CD8-positive, alpha-beta memory T cell (primary cell): ENCODE measurements at regions not wholly inside any gene's neighbourhood (a gene's known extent, or its start where the extent isn't known, plus 50 kb on each side); places are given as distances from the start of the nearest gene placed in this dataset.
"Not testable (repeated sequence)": the region's sequence is repeated elsewhere in the genome, so short reads cannot be mapped to it uniquely, and the experiment has no call there.

Experiments used
- CTCF ChIA-PET: fragments of 350-600 bp; sonication (Branson Sonifier 250); formaldehyde crosslinking; loops from one replicate; lab custom pipeline; 2021; ENCODE audit warnings: antibody characterized with exemption; lab: Charles Lee
- POLR2A ChIA-PET: fragments of 350-600 bp; sonication (Branson Sonifier 250); formaldehyde crosslinking; loops from one replicate; lab custom pipeline; 2021; ENCODE audit warnings: antibody characterized with exemption; lab: Charles Lee
- DNase-seq, 5 donors: peaks; one replicate each; pipeline versions ENCODE4 v3.0.0 to v3.0.0-alpha.2; 2020 to 2022; ENCODE audit warnings: mixed read lengths in 1 of 5
- H3K27ac ChIP-seq: one replicate; pipeline ENCODE4 v1.7.0; 2013; ENCODE audit warnings: low read depth, mild to moderate bottlenecking, low read length, moderate library complexity
- H3K27me3 ChIP-seq: 2 replicates; pipeline ENCODE4 v1.7.0; 2013; ENCODE audit warnings: low read length, mild to moderate bottlenecking; ENCODE audit not compliant: insufficient read depth, poor library complexity, severe bottlenecking
- H3K36me3 ChIP-seq: 2 replicates; pipeline ENCODE4 v1.7.0; 2013; ENCODE audit warnings: mild to moderate bottlenecking, low read length, moderate library complexity; ENCODE audit not compliant: insufficient read depth
- H3K4me1 ChIP-seq: 2 replicates; pipeline ENCODE4 v1.7.0; 2013; ENCODE audit warnings: mild to moderate bottlenecking, low read length, moderate library complexity; ENCODE audit not compliant: insufficient read depth
- H3K4me3 ChIP-seq: 2 replicates; pipeline ENCODE4 v1.7.0; 2013; ENCODE audit warnings: mild to moderate bottlenecking, low read length
- H3K9me3 ChIP-seq: 2 replicates; pipeline ENCODE4 v1.7.0; 2013; ENCODE audit warnings: mild to moderate bottlenecking, low read length
- H3K27ac Mint-ChIP-seq, 8 donors: one replicate each; pipeline ENCODE4 v1.8.0; 2020 to 2021; ENCODE audit warnings: mixed read lengths in 8 of 8, mild to moderate bottlenecking in 6 of 8, inconsistent platforms in 3 of 8, moderate library complexity in 3 of 8
- H3K27me3 Mint-ChIP-seq, 2 donors: one replicate each; pipeline ENCODE4 v1.8.0; 2020 to 2021; ENCODE audit warnings: mixed read lengths in 2 of 2, mild to moderate bottlenecking in 1 of 2, moderate library complexity in 1 of 2
- H3K36me3 Mint-ChIP-seq, 3 donors: one replicate each; pipeline ENCODE4 v1.8.0; 2020 to 2021; ENCODE audit warnings: mixed read lengths in 3 of 3, inconsistent platforms in 1 of 3, mild to moderate bottlenecking in 1 of 3
- H3K4me1 Mint-ChIP-seq, 3 donors: one replicate each; pipeline ENCODE4 v1.8.0; 2020 to 2021; ENCODE audit warnings: mixed read lengths in 3 of 3, inconsistent platforms in 1 of 3, mild to moderate bottlenecking in 1 of 3
- H3K4me3 Mint-ChIP-seq, 7 donors: one replicate each; pipeline ENCODE4 v1.8.0; 2020 to 2021; ENCODE audit warnings: mixed read lengths in 7 of 7, mild to moderate bottlenecking in 6 of 7, moderate library complexity in 4 of 7, inconsistent platforms in 2 of 7
- H3K9me3 Mint-ChIP-seq, 5 donors: one replicate each; pipeline ENCODE4 v1.8.0; 2020 to 2022; ENCODE audit warnings: mixed read lengths in 5 of 5, mild to moderate bottlenecking in 3 of 5, moderate library complexity in 2 of 5, inconsistent platforms in 1 of 5

- H3K4me3 Mint-ChIP-seq, H3K27me3 Mint-ChIP-seq, H3K36me3 Mint-ChIP-seq, POLR2A ChIA-PET, H3K36me3 ChIP-seq, H3K27me3 ChIP-seq, CTCF ChIA-PET, H3K4me1 ChIP-seq, H3K27ac ChIP-seq, H3K9me3 ChIP-seq, H3K4me3 ChIP-seq, DNase-seq, H3K4me1 Mint-ChIP-seq: not testable (repeated sequence)
- H3K27ac Mint-ChIP-seq = peak overlapping the region in 1 of 8 donors; percentile 17
- peaks cover 3 to 35% (median 16%) of the 10 kb centered on the region in 5 donors for H3K9me3 Mint-ChIP-seq
These were observed 2240.6 kb downstream of the EPHA3 start for GRCh38 chr3:91348064-91348463.

GRCh38 chr3:91349072-91349471 lies 2241.7 kb downstream of the EPHA3 start:
- H3K36me3 ChIP-seq, DNase-seq, POLR2A ChIA-PET, H3K9me3 ChIP-seq, H3K4me3 ChIP-seq, H3K36me3 Mint-ChIP-seq, CTCF ChIA-PET, H3K4me1 Mint-ChIP-seq, H3K27ac ChIP-seq, H3K27me3 Mint-ChIP-seq, H3K4me3 Mint-ChIP-seq, H3K4me1 ChIP-seq, H3K27ac Mint-ChIP-seq, H3K27me3 ChIP-seq: not testable (repeated sequence)
- peaks cover 5 to 29% (median 9%) of the 10 kb centered on the region in 5 donors for H3K9me3 Mint-ChIP-seq

- H3K27ac ChIP-seq, H3K4me3 Mint-ChIP-seq, H3K36me3 Mint-ChIP-seq, H3K4me3 ChIP-seq, H3K36me3 ChIP-seq, H3K4me1 ChIP-seq, DNase-seq, H3K27ac Mint-ChIP-seq, POLR2A ChIA-PET, H3K4me1 Mint-ChIP-seq, CTCF ChIA-PET, H3K27me3 ChIP-seq, H3K27me3 Mint-ChIP-seq, H3K9me3 ChIP-seq: not testable (repeated sequence)
- peaks cover 3 to 27% (median 10%) of the 10 kb centered on the region in 5 donors for H3K9me3 Mint-ChIP-seq
These were observed 2244.7 kb downstream of the EPHA3 start for GRCh38 chr3:91352161-91352560.

GRCh38 chr3:91359278-91359677 lies 2251.9 kb downstream of the EPHA3 start:
- H3K27me3 Mint-ChIP-seq, H3K36me3 Mint-ChIP-seq, H3K36me3 ChIP-seq, H3K4me3 ChIP-seq, CTCF ChIA-PET, POLR2A ChIA-PET, H3K27ac ChIP-seq, H3K4me3 Mint-ChIP-seq, H3K27me3 ChIP-seq, H3K9me3 ChIP-seq, H3K27ac Mint-ChIP-seq, H3K4me1 Mint-ChIP-seq, DNase-seq, H3K4me1 ChIP-seq: not testable (repeated sequence)
- H3K9me3 Mint-ChIP-seq = peaks cover 4 to 17% (median 7%) of the 10 kb centered on the region in 5 donors

GRCh38 chr3:91383100-91383894 lies 2275.9 kb downstream of the EPHA3 start:
- H3K9me3 ChIP-seq, H3K4me1 Mint-ChIP-seq, H3K36me3 ChIP-seq, H3K27ac ChIP-seq, H3K27me3 ChIP-seq, H3K27me3 Mint-ChIP-seq, H3K4me3 Mint-ChIP-seq, H3K36me3 Mint-ChIP-seq, CTCF ChIA-PET, DNase-seq, POLR2A ChIA-PET, H3K4me3 ChIP-seq, H3K27ac Mint-ChIP-seq, H3K4me1 ChIP-seq: not testable (repeated sequence)
- peaks cover 11 to 40% (median 23%) of the 10 kb centered on the region in 5 donors for H3K9me3 Mint-ChIP-seq

- H3K4me3 ChIP-seq, CTCF ChIA-PET, H3K27ac ChIP-seq, H3K27ac Mint-ChIP-seq, H3K36me3 Mint-ChIP-seq, H3K4me3 Mint-ChIP-seq, H3K4me1 ChIP-seq, POLR2A ChIA-PET, H3K36me3 ChIP-seq, H3K4me1 Mint-ChIP-seq, H3K27me3 ChIP-seq, H3K27me3 Mint-ChIP-seq, H3K9me3 ChIP-seq, DNase-seq: not testable (repeated sequence)
- peaks cover 8 to 18% (median 13%) of the 10 kb centered on the region in 5 donors for H3K9me3 Mint-ChIP-seq
These were observed 2296.5 kb downstream of the EPHA3 start for GRCh38 chr3:91403938-91404337.

GRCh38 chr3:91442063-91442462 lies 2334.6 kb downstream of the EPHA3 start:
- H3K9me3 Mint-ChIP-seq, H3K27ac Mint-ChIP-seq, H3K4me1 Mint-ChIP-seq, DNase-seq, H3K4me3 ChIP-seq, CTCF ChIA-PET, H3K27me3 Mint-ChIP-seq, H3K36me3 Mint-ChIP-seq, H3K27me3 ChIP-seq, H3K4me3 Mint-ChIP-seq, H3K9me3 ChIP-seq, H3K27ac ChIP-seq, POLR2A ChIA-PET, H3K4me1 ChIP-seq, H3K36me3 ChIP-seq: not testable (repeated sequence)

GRCh38 chr3:91442483-91442882 lies 2335.1 kb downstream of the EPHA3 start:
- not testable (repeated sequence) for H3K27ac ChIP-seq, H3K36me3 Mint-ChIP-seq

More at GRCh38 chr3:91442483-91442882, 2335.1 kb downstream of the EPHA3 start:
- H3K27ac Mint-ChIP-seq, CTCF ChIA-PET, H3K4me1 Mint-ChIP-seq, H3K27me3 Mint-ChIP-seq, H3K4me1 ChIP-seq, H3K9me3 ChIP-seq, H3K4me3 ChIP-seq, H3K9me3 Mint-ChIP-seq, POLR2A ChIA-PET, DNase-seq, H3K36me3 ChIP-seq, H3K27me3 ChIP-seq, H3K4me3 Mint-ChIP-seq: not testable (repeated sequence)
